ENCODE measurements at regions not wholly inside any gene's neighbourhood (a gene's known extent, or its start where the extent isn't known, plus 50 kb on each side); places are given as distances from the start of the nearest gene placed in this dataset.

GRCh38 chr12:115132905-115133304 is 448.9 kb upstream of the TBX3 start:
- TF ChIP-seq CTCF (IDR thresholded peaks at IDR 0.05): no peak
- TF ChIP-seq POLR2A (IDR thresholded peaks at IDR 0.05): no peak
